ENCODE measurements at regions not wholly inside any gene's neighbourhood (a gene's known extent, or its start where the extent isn't known, plus 50 kb on each side); places are given as distances from the start of the nearest gene placed in this dataset.

- Histone ChIP-seq H3K9me2 (ENCODE audit: insufficient read depth) (no peaks in the 10 kb centered on the region), H3K79me2 (ENCODE audit: insufficient read depth, low read length) (no peaks in the 10 kb centered on the region), H3K4me1 (ENCODE audit: control insufficient read depth in 1 of 2, insufficient read depth in 2 of 2, low read length in 2 of 2) (no peaks in the 10 kb centered on the region), H4K20me1 (ENCODE audit: insufficient read depth) (no peaks in the 10 kb centered on the region), H3K4me3 (replicated peaks in 1 of 2; ENCODE audit: low read depth in 1 of 2, low read length in 2 of 2) (no peak overlapping the region), H2AFZ (ENCODE audit: low read depth, low read length, poor library complexity, severe bottlenecking) (no peak overlapping the region), H3K27ac (ENCODE audit: low read depth, low read length) (no peak overlapping the region), H3K4me2 (ENCODE audit: low read length) (no peak overlapping the region), H3K9me3 (ENCODE audit: control insufficient read depth in 1 of 2, insufficient read depth in 1 of 2, low read depth in 1 of 2, low read length in 2 of 2) (no peaks in the 10 kb centered on the region), H3K36me3 (ENCODE audit: control insufficient read depth in 1 of 2, insufficient read depth in 2 of 2, low read length in 2 of 2) (no peaks in the 10 kb centered on the region), H3K27me3 (ENCODE audit: insufficient read depth, low read length) (no peaks in the 10 kb centered on the region), H3K9ac (ENCODE audit: low read length) (no peak overlapping the region)
- TF ChIP-seq CBX3 (IDR thresholded peaks at IDR 0.05; ENCODE audit: low read depth) (no peak), POLR2AphosphoS5 (IDR thresholded peaks at IDR 0.05; ENCODE audit: low read depth, low read length) (no peak), ZNF274 (IDR thresholded peaks at IDR 0.05; ENCODE audit: low read depth, low read length) (no peak)
- TF ChIP-seq, protein P1, sequence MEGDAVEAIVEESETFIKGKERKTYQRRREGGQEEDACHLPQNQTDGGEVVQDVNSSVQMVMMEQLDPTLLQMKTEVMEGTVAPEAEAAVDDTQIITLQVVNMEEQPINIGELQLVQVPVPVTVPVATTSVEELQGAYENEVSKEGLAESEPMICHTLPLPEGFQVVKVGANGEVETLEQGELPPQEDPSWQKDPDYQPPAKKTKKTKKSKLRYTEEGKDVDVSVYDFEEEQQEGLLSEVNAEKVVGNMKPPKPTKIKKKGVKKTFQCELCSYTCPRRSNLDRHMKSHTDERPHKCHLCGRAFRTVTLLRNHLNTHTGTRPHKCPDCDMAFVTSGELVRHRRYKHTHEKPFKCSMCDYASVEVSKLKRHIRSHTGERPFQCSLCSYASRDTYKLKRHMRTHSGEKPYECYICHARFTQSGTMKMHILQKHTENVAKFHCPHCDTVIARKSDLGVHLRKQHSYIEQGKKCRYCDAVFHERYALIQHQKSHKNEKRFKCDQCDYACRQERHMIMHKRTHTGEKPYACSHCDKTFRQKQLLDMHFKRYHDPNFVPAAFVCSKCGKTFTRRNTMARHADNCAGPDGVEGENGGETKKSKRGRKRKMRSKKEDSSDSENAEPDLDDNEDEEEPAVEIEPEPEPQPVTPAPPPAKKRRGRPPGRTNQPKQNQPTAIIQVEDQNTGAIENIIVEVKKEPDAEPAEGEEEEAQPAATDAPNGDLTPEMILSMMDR (IDR thresholded peaks at IDR 0.05 in 2 of 3, conservative IDR thresholded peaks at IDR 0.05 in 1 of 3; ENCODE audit: borderline replicate concordance in 1 of 3, insufficient read depth in 1 of 3, low read depth in 2 of 3, low read length in 2 of 3) = no peak
- intact Hi-C loops (cut with micrococcal nuclease) = no loop called here
- ATAC-seq (no peak), DNase-seq (ENCODE audit: low read depth, low spot score) (no peak)
- RAD21 ChIA-PET (ENCODE audit: low non-redundant PET in 1 of 2, low total read pairs in 2 of 2, uncharacterized antibody in 2 of 2, unreplicated experiment in 2 of 2) = interaction anchor here in 1 of 2 experiments (0.7 kb wide), 1 partner anchor 15 kb away, joined by 3 read pairs; no protein-coding TSS in a partner anchor
- CTCF ChIA-PET = no interaction called here
- POLR2A ChIA-PET = no interaction called here
- BruUV-seq (replicated peaks) = no TSS peak
Observed at GRCh38 chr2:159855557-159856061, 57.6 kb upstream of the CD302 start.

GRCh38 chr2:159855143-159855542 lies 57.1 kb upstream of the CD302 start:
- Histone ChIP-seq H3K79me2 (ENCODE audit: insufficient read depth, low read length) (no peaks in the 10 kb centered on the region), H3K9me3 (ENCODE audit: control insufficient read depth in 1 of 2, insufficient read depth in 1 of 2, low read depth in 1 of 2, low read length in 2 of 2) (no peaks in the 10 kb centered on the region), H3K36me3 (ENCODE audit: control insufficient read depth in 1 of 2, insufficient read depth in 2 of 2, low read length in 2 of 2) (no peaks in the 10 kb centered on the region), H2AFZ (ENCODE audit: low read depth, low read length, poor library complexity, severe bottlenecking) (no peak overlapping the region), H3K27me3 (ENCODE audit: insufficient read depth, low read length) (no peaks in the 10 kb centered on the region), H3K4me1 (ENCODE audit: control insufficient read depth in 1 of 2, insufficient read depth in 2 of 2, low read length in 2 of 2) (no peaks in the 10 kb centered on the region), H3K4me3 (replicated peaks in 1 of 2; ENCODE audit: low read depth in 1 of 2, low read length in 2 of 2) (no peak overlapping the region), H3K4me2 (ENCODE audit: low read length) (no peak overlapping the region), H3K9ac (ENCODE audit: low read length) (no peak overlapping the region), H3K27ac (ENCODE audit: low read depth, low read length) (no peak overlapping the region), H4K20me1 (ENCODE audit: insufficient read depth) (no peaks in the 10 kb centered on the region), H3K9me2 (ENCODE audit: insufficient read depth) (no peaks in the 10 kb centered on the region)
- TF ChIP-seq POLR2A (IDR thresholded peaks at IDR 0.05; ENCODE audit: borderline replicate concordance, extremely low read depth, insufficient read depth, insufficient read length) (no peak), YY1 (IDR thresholded peaks at IDR 0.05; ENCODE audit: extremely low read depth, insufficient replicate concordance, low read depth, low read length) (no peak), EZH2phosphoT487 (IDR thresholded peaks at IDR 0.05; ENCODE audit: borderline replicate concordance) (no peak), JUND (IDR thresholded peaks at IDR 0.05) (no peak), EZH2 (IDR thresholded peaks at IDR 0.05) (no peak), FOSL1 (IDR thresholded peaks at IDR 0.05; ENCODE audit: low read depth) (no peak), CBX3 (IDR thresholded peaks at IDR 0.05; ENCODE audit: low read depth) (no peak), SRF (IDR thresholded peaks at IDR 0.05; ENCODE audit: low read depth) (no peak), CEBPB (IDR thresholded peaks at IDR 0.05; ENCODE audit: low read depth) (no peak), MAX (IDR thresholded peaks at IDR 0.05) (no peak), ZFX (IDR thresholded peaks at IDR 0.05) (no peak), ELF1 (IDR thresholded peaks at IDR 0.05; ENCODE audit: borderline replicate concordance, low read depth) (no peak), RAD21 (IDR thresholded peaks at IDR 0.05; ENCODE audit: low read depth) (no peak), SP1 (IDR thresholded peaks at IDR 0.05; ENCODE audit: low read depth) (no peak), POLR2AphosphoS5 (IDR thresholded peaks at IDR 0.05; ENCODE audit: low read depth, low read length) (no peak)
- TF ChIP-seq, protein P1 (IDR thresholded peaks at IDR 0.05 in 2 of 3, conservative IDR thresholded peaks at IDR 0.05 in 1 of 3; ENCODE audit: borderline replicate concordance in 1 of 3, insufficient read depth in 1 of 3, low read depth in 2 of 3, low read length in 2 of 3) = no peak
- TF ChIP-seq, protein P2, sequence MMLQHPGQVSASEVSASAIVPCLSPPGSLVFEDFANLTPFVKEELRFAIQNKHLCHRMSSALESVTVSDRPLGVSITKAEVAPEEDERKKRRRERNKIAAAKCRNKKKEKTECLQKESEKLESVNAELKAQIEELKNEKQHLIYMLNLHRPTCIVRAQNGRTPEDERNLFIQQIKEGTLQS (IDR thresholded peaks at IDR 0.05) = no peak
- ATAC-seq = no peak
- DNase-seq (ENCODE audit: low read depth, low spot score) = no peak
- RAD21 ChIA-PET (ENCODE audit: low non-redundant PET in 1 of 2, low total read pairs in 2 of 2, uncharacterized antibody in 2 of 2, unreplicated experiment in 2 of 2) = interaction anchor here in 1 of 2 experiments (0.6 to 0.7 kb wide), 2 partner anchors 15 to 731 kb away, joined by 3 read pairs; no protein-coding TSS in a partner anchor
- CTCF ChIA-PET = no interaction called here
- intact Hi-C loops (cut with micrococcal nuclease) = no loop called here
- no TSS peak for BruUV-seq (replicated peaks)
- POLR2A ChIA-PET = no interaction called here

Measured in HCT116 (cell line).